Calu3 (cell line): ENCODE measurements at regions not wholly inside any gene's neighbourhood (a gene's known extent, or its start where the extent isn't known, plus 50 kb on each side); places are given as distances from the start of the nearest gene placed in this dataset.

ENCODE experiments used
- BruUV-seq: library from RNA; stranded (reverse); fragments of 400-500 nt; replicated peaks from 2 replicates; lab custom pipeline; 2021; lab: Mats Ljungman, UMichigan
- CTCF ChIA-PET: fragments of 300-600 bp; sonication (Branson Sonifier 250); formaldehyde crosslinking; loops from one replicate; lab custom pipeline; 2022; ENCODE audit warnings: antibody characterized with exemption; lab: Charles Lee
- DNase-seq: peaks from one replicate; pipeline ENCODE4 v3.0.0; 2022
- H3K27ac Mint-ChIP-seq: one replicate; pipeline ENCODE4 v1.8.0; 2022; ENCODE audit warnings: mixed read lengths; ENCODE audit not compliant: unreplicated experiment
- H3K27me3 Mint-ChIP-seq: one replicate; pipeline ENCODE4 v1.8.0; 2022; ENCODE audit warnings: mixed read lengths; ENCODE audit not compliant: unreplicated experiment
- H3K36me3 Mint-ChIP-seq: one replicate; pipeline ENCODE4 v1.8.0; 2022; ENCODE audit warnings: mild to moderate bottlenecking, moderate library complexity, mixed read lengths; ENCODE audit not compliant: insufficient read depth, unreplicated experiment
- H3K4me1 Mint-ChIP-seq: one replicate; pipeline ENCODE4 v1.8.0; 2022; ENCODE audit warnings: mild to moderate bottlenecking, low read depth, mixed read lengths; ENCODE audit not compliant: unreplicated experiment
- H3K4me3 Mint-ChIP-seq: one replicate; pipeline ENCODE4 v1.8.0; 2022; ENCODE audit warnings: mild to moderate bottlenecking, low read depth, moderate library complexity, mixed read lengths; ENCODE audit not compliant: unreplicated experiment
- H3K9me3 Mint-ChIP-seq: one replicate; pipeline ENCODE4 v1.8.0; 2022; ENCODE audit warnings: low read depth, mixed read lengths; ENCODE audit not compliant: unreplicated experiment
- CTCF ChIP-seq: fragments of 200-600 bp; IDR thresholded peaks from one replicate; pipeline ENCODE4 v1.8.0; 2022; ENCODE audit warnings: antibody characterized with exemption; ENCODE audit not compliant: unreplicated experiment
- intact Hi-C: fragments of 100-400 bp; cut with micrococcal nuclease; formaldehyde crosslinking; loops from one replicate; pipeline ENCODE4 v1.10.0; 2022; ENCODE audit not compliant: unreplicated experiment

- Mint-ChIP-seq H3K27ac (no peak overlapping the region), H3K9me3 (peaks cover 18% of the 10 kb centered on the region), H3K4me3 (no peak overlapping the region), H3K4me1 (no peaks in the 10 kb centered on the region), H3K27me3 (no peaks in the 10 kb centered on the region), H3K36me3 (no peaks in the 10 kb centered on the region)
- no peak for DNase-seq
- intact Hi-C loops = no loop called here
- CTCF ChIA-PET = no interaction called here
- no TSS peak for BruUV-seq
- TF ChIP-seq CTCF = no peak
Measured at GRCh38 chr14:97486601-97487120, 689.5 kb downstream of the VRK1 start.

- BruUV-seq = no TSS peak
- intact Hi-C loops = no loop called here
- no peaks in the 10 kb centered on the region for H3K27me3 Mint-ChIP-seq
- CTCF ChIA-PET = no interaction called here
- no peak for DNase-seq
- TF ChIP-seq CTCF = no peak
- H3K27ac Mint-ChIP-seq = no peak overlapping the region
- no peak overlapping the region for H3K4me3 Mint-ChIP-seq
- no peaks in the 10 kb centered on the region for H3K36me3 Mint-ChIP-seq
- no peaks in the 10 kb centered on the region for H3K4me1 Mint-ChIP-seq
- H3K9me3 Mint-ChIP-seq = peaks cover 26% of the 10 kb centered on the region
Measured at GRCh38 chr14:97489750-97490149, 692.6 kb downstream of the VRK1 start.

- Mint-ChIP-seq H3K4me3 (no peak overlapping the region), H3K4me1 (no peaks in the 10 kb centered on the region), H3K27ac (no peak overlapping the region), H3K27me3 (no peaks in the 10 kb centered on the region), H3K36me3 (no peaks in the 10 kb centered on the region), H3K9me3 (peaks cover 26% of the 10 kb centered on the region)
- BruUV-seq = no TSS peak
- intact Hi-C loops = no loop called here
- TF ChIP-seq CTCF = no peak
- CTCF ChIA-PET = no interaction called here
- DNase-seq = no peak
Measured at GRCh38 chr14:97490521-97491070, 693.4 kb downstream of the VRK1 start.

GRCh38 chr14:97491697-97492096 lies 694.5 kb downstream of the VRK1 start:
- no peak overlapping the region for H3K27ac Mint-ChIP-seq
- TF ChIP-seq CTCF = no peak
- peaks cover 26% of the 10 kb centered on the region for H3K9me3 Mint-ChIP-seq
- H3K36me3 Mint-ChIP-seq = no peaks in the 10 kb centered on the region
- H3K4me3 Mint-ChIP-seq = no peak overlapping the region
- no peak for DNase-seq
- H3K27me3 Mint-ChIP-seq = no peaks in the 10 kb centered on the region
- intact Hi-C loops = no loop called here
- no TSS peak for BruUV-seq
- CTCF ChIA-PET = interaction anchor here (0.6 kb wide), 1 partner anchor 686 kb away, joined by 3 read pairs; no protein-coding TSS in a partner anchor
- H3K4me1 Mint-ChIP-seq = no peaks in the 10 kb centered on the region
